Spleen (tissue), 11 donors: ENCODE measurements at regions not wholly inside any gene's neighbourhood (a gene's known extent, or its start where the extent isn't known, plus 50 kb on each side); places are given as distances from the start of the nearest gene placed in this dataset.

ENCODE experiments used
- DNase-seq: peaks from one replicate; pipeline ENCODE4 v3.0.0-alpha.2; 2020
- H3K27ac ChIP-seq, 8 donors: fragments of 200-600 bp; sonication (generic) in 7 of 8; 1 replicate in 4 of 8; 2 replicates in 4 of 8; pipeline versions ENCODE4 v1.5.0 to v1.8.0; 2016 to 2021; ENCODE audit warnings: inconsistent platforms in 4 of 8, mild to moderate bottlenecking in 4 of 8, moderate library complexity in 1 of 8
- H3K27me3 ChIP-seq, 7 donors: fragments of 200-600 bp; sonication (generic) in 6 of 7; replicated peaks in 1 of 7; 1 replicate in 4 of 7; 2 replicates in 3 of 7; pipeline versions ENCODE4 v1.5.0 to v1.8.0; 2016 to 2021; ENCODE audit warnings: inconsistent platforms in 3 of 7, mild to moderate bottlenecking in 1 of 7
- H3K36me3 ChIP-seq, 6 donors: fragments of 200-600 bp; sonication (generic) in 5 of 6; 1 replicate in 4 of 6; 2 replicates in 2 of 6; pipeline versions ENCODE4 v1.5.0 to v1.8.0; 2016 to 2021; ENCODE audit warnings: inconsistent platforms in 2 of 6
- H3K4me1 ChIP-seq, 6 donors: fragments of 200-600 bp; sonication (generic) in 5 of 6; 1 replicate in 3 of 6; 2 replicates in 3 of 6; pipeline versions ENCODE4 v1.5.0 to v1.8.0; 2016 to 2021; ENCODE audit warnings: inconsistent platforms in 3 of 6
- H3K4me3 ChIP-seq, 8 donors: fragments of 200-600 bp; sonication (generic) in 7 of 8; 1 replicate in 4 of 8; 2 replicates in 4 of 8; pipeline versions ENCODE4 v1.5.0 to v1.8.0; 2016 to 2021; ENCODE audit warnings: inconsistent platforms in 4 of 8, mild to moderate bottlenecking in 4 of 8, moderate library complexity in 2 of 8
- H3K9me3 ChIP-seq, 8 donors: fragments of 200-600 bp; sonication (generic) in 7 of 8; 1 replicate in 4 of 8; 2 replicates in 4 of 8; pipeline versions ENCODE4 v1.5.0 to v1.8.0; 2016 to 2021; ENCODE audit warnings: inconsistent platforms in 4 of 8
- CTCF ChIP-seq, 11 experiments: fragments of 200-600 bp in 7 of 11; fragments of 450-650 bp in 4 of 11; sonication (generic) in 4 of 11; IDR thresholded peaks in 8 of 11; conservative IDR thresholded peaks in 3 of 11; 1 replicate in 7 of 11; 2 replicates in 4 of 11; pipeline versions ENCODE4 v1.4.0 to v1.8.0; 2016 to 2021; ENCODE audit warnings: antibody characterized with exemption in 11 of 11, inconsistent platforms in 4 of 11, mild to moderate bottlenecking in 1 of 11
- POLR2A ChIP-seq, 3 donors: fragments of 450-650 bp; IDR thresholded peaks; one replicate each; pipeline ENCODE4 v1.5.1; 2017; ENCODE audit warnings: antibody characterized with exemption in 3 of 3, mild to moderate bottlenecking in 1 of 3
- POLR2AphosphoS5 ChIP-seq, 3 donors: sonication (generic); formaldehyde crosslinking; IDR thresholded peaks; one replicate each; pipeline ENCODE4 v1.5.1; 2017; ENCODE audit warnings: antibody characterized with exemption in 3 of 3
- WGBS, 5 donors: extraction: QIAGEN DNeasy Blood & Tissue Kit in 3 of 5; methylation state at CpG; one replicate each; pipeline versions ENCODE4 v1.1.5 to v1.1.7; 2013 to 2018; 5-methylcytosine and 5-hydroxymethylcytosine counted together
- intact Hi-C: fragments of 100-400 bp; cut with DNase I; formaldehyde crosslinking; loops from one replicate; pipeline ENCODE4 v1.15.0; 2023; ENCODE audit warnings: low total_unique reads
- donor health status: healthy with polysubstance abuse.
- donor health status: DM: no; HTN: no; CAD: no; lungs with moderate emphysema.
- donor health status: DM: no; HTN: no; CAD: no.
- donor health status: Bipolar disorder and iron deficiency.
- donor health status: healthy.
- donor health status: DM: no; HTN: no; CAD: no.
- donor health status: DM: yes; HTN: yes; CAD: no.

GRCh38 chr7:17462131-17462631 lies 163.7 kb downstream of the AHR start:
- H3K9me3 ChIP-seq = peaks cover 0 to 19% (median 10%) of the 10 kb centered on the region in 8 donors
- WGBS, 5 donors = 57 to 79% (median 72%) methylated on average over 3 of the region's 3 CpGs

GRCh38 chr7:17463511-17464085 lies 165.1 kb downstream of the AHR start:
- Histone ChIP-seq H3K9me3 (peaks cover 0 to 13% (median 8%) of the 10 kb centered on the region in 8 donors), H3K4me1 (peaks cover 0 to 17% (median 0%) of the 10 kb centered on the region in 6 donors), H3K4me3 (no peak overlapping the region), H3K27me3 (no peaks in the 10 kb centered on the region), H3K27ac (no peak overlapping the region), H3K36me3 (no peaks in the 10 kb centered on the region)
- DNase-seq = no peak
- WGBS, 5 donors = 47 to 55% (median 50%) methylated on average over 5 of the region's 5 CpGs
- intact Hi-C loops = no loop called here
- no peak for TF ChIP-seq POLR2AphosphoS5 (IDR thresholded peaks at IDR 0.05)
- no peak for TF ChIP-seq POLR2A (IDR thresholded peaks at IDR 0.05)
- no peak for TF ChIP-seq CTCF (IDR thresholded peaks at IDR 0.05 in 8 of 11, conservative IDR thresholded peaks at IDR 0.05 in 3 of 11)

More at GRCh38 chr7:17462131-17462631, 163.7 kb downstream of the AHR start:
- H3K4me1 ChIP-seq = peaks cover 0 to 17% (median 0%) of the 10 kb centered on the region in 6 donors
- no peak for TF ChIP-seq CTCF (IDR thresholded peaks at IDR 0.05 in 8 of 11, conservative IDR thresholded peaks at IDR 0.05 in 3 of 11)
- intact Hi-C loops = no loop called here
- H3K4me3 ChIP-seq = no peak overlapping the region
- no peak for DNase-seq
- H3K27me3 ChIP-seq = no peaks in the 10 kb centered on the region
- no peak overlapping the region for H3K27ac ChIP-seq
- H3K36me3 ChIP-seq = no peaks in the 10 kb centered on the region

GRCh38 chr7:17466216-17466615 lies 167.8 kb downstream of the AHR start:
- H3K4me1 ChIP-seq = peaks cover 0 to 17% (median 0%) of the 10 kb centered on the region in 6 donors
- no peaks in the 10 kb centered on the region for H3K36me3 ChIP-seq
- no peak overlapping the region for H3K27ac ChIP-seq
- peak overlapping the region in 1 of 8 donors; percentile 2 for H3K4me3 ChIP-seq
- no peak for DNase-seq
- TF ChIP-seq CTCF (IDR thresholded peaks at IDR 0.05 in 8 of 11, conservative IDR thresholded peaks at IDR 0.05 in 3 of 11) = no peak
- TF ChIP-seq POLR2AphosphoS5 (IDR thresholded peaks at IDR 0.05) = no peak
- TF ChIP-seq POLR2A (IDR thresholded peaks at IDR 0.05) = no peak
- no peaks in the 10 kb centered on the region for H3K9me3 ChIP-seq
- H3K27me3 ChIP-seq = no peaks in the 10 kb centered on the region
- 10 to 22% (median 12%) methylated on average over 7 of the region's 7 CpGs for WGBS, 5 donors
- intact Hi-C loops = no loop called here

- peaks cover 0 to 17% (median 0%) of the 10 kb centered on the region in 6 donors for H3K4me1 ChIP-seq
- no peaks in the 10 kb centered on the region for H3K27me3 ChIP-seq
- no peak overlapping the region for H3K4me3 ChIP-seq
- 77 to 85% (median 81%) methylated on average over 6 of the region's 6 CpGs for WGBS, 5 donors
- H3K36me3 ChIP-seq = no peaks in the 10 kb centered on the region
- no peaks in the 10 kb centered on the region for H3K9me3 ChIP-seq
- no peak overlapping the region for H3K27ac ChIP-seq
- TF ChIP-seq POLR2AphosphoS5 (IDR thresholded peaks at IDR 0.05) (no peak), POLR2A (IDR thresholded peaks at IDR 0.05) (no peak), CTCF (IDR thresholded peaks at IDR 0.05 in 8 of 11, conservative IDR thresholded peaks at IDR 0.05 in 3 of 11) (no peak)
- DNase-seq = no peak
- intact Hi-C loops = no loop called here
Observed at GRCh38 chr7:17467386-17467945, 169.0 kb downstream of the AHR start.
